ENCODE measurements at regions not wholly inside any gene's neighbourhood (a gene's known extent, or its start where the extent isn't known, plus 50 kb on each side); places are given as distances from the start of the nearest gene placed in this dataset.

DNA sequence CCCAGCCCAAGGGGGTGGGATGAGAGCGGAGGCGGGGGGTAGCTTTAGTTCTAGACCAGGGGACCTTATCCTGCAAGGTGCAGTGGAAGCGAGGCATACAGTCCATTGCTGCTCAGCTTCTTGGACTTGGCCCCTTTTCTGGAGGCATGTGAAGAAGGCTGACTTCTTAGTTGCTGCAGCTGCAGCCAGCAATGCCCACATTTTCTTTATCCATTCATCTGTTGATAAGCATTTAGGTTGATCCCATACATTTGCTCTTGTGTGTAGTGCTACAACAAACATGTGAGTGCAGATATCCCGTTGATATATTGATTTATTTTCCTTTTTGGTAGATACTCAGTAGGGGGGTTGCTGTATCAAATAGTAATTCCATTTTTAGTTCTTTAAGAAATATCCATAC is 461.2 kb upstream of the IMPG1 start:
- Mint-ChIP-seq H3K9me3 (peaks cover 19% of the 10 kb centered on the region), H3K27ac (ENCODE audit: unreplicated experiment) (no peak overlapping the region), H3K27me3 (ENCODE audit: low read depth) (no peaks in the 10 kb centered on the region), H3K36me3 (ENCODE audit: low read depth) (peaks cover 6% of the 10 kb centered on the region), H3K4me3 (no peak overlapping the region), H3K4me1 (no peaks in the 10 kb centered on the region)
- TF ChIP-seq, protein P1, sequence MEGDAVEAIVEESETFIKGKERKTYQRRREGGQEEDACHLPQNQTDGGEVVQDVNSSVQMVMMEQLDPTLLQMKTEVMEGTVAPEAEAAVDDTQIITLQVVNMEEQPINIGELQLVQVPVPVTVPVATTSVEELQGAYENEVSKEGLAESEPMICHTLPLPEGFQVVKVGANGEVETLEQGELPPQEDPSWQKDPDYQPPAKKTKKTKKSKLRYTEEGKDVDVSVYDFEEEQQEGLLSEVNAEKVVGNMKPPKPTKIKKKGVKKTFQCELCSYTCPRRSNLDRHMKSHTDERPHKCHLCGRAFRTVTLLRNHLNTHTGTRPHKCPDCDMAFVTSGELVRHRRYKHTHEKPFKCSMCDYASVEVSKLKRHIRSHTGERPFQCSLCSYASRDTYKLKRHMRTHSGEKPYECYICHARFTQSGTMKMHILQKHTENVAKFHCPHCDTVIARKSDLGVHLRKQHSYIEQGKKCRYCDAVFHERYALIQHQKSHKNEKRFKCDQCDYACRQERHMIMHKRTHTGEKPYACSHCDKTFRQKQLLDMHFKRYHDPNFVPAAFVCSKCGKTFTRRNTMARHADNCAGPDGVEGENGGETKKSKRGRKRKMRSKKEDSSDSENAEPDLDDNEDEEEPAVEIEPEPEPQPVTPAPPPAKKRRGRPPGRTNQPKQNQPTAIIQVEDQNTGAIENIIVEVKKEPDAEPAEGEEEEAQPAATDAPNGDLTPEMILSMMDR (conservative IDR thresholded peaks at IDR 0.05): no peak
- DNase-seq (ENCODE audit: low read depth, low spot score): no peak

DNA sequence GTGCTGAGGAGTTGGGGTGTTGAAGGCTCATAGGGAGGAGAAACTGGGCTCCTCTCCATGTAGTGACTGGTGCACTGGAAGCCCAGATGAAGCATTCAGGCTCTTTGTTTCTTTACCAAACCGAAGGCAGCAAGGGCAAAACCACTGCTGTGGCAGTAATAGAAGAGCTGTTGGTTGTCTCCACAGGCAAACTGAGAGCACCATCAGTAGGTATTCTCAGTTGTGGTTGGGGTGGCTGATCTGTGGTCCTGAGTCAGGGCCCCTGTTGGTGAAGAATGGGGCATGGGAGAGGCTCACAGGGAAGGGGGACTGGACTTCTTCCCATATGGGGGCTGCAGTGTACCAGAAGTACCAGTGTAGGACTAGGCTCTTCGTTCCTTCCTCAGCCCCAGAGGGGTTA is 460.2 kb upstream of the IMPG1 start:
- DNase-seq (ENCODE audit: low read depth, low spot score): no peak
- no peak overlapping the region for H3K4me3 Mint-ChIP-seq
- H3K9me3 Mint-ChIP-seq: peaks cover 19% of the 10 kb centered on the region
- peaks cover 6% of the 10 kb centered on the region for H3K36me3 Mint-ChIP-seq (ENCODE audit: low read depth)
- TF ChIP-seq, protein P1 (conservative IDR thresholded peaks at IDR 0.05): no peak
- H3K27ac Mint-ChIP-seq (ENCODE audit: unreplicated experiment): no peak overlapping the region
- no peaks in the 10 kb centered on the region for H3K4me1 Mint-ChIP-seq
- H3K27me3 Mint-ChIP-seq (ENCODE audit: low read depth): no peaks in the 10 kb centered on the region

DNA sequence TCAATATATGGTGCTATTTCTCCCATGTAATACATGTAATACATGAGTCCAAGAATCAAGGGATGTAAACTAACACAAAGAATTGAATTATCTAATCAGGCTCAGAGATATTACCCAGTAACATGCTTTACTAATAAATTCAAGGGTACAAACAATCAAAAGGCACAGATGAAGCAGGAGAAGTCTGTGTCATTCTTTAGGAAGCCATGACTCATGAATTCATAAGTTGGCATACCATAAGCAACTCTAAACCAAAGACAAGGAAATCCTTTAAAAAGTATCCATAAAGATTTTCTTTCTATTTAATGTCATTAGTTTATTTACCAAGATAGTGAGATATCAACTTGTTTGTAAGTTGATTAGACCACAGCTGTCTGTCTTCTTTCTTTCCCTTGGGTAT is 446.0 kb upstream of the IMPG1 start:
- Mint-ChIP-seq H3K9me3 (peaks cover 8% of the 10 kb centered on the region), H3K4me3 (no peak overlapping the region), H3K4me1 (no peaks in the 10 kb centered on the region), H3K27ac (ENCODE audit: unreplicated experiment) (no peak overlapping the region), H3K27me3 (ENCODE audit: low read depth) (no peaks in the 10 kb centered on the region), H3K36me3 (ENCODE audit: low read depth) (no peaks in the 10 kb centered on the region)
- TF ChIP-seq, protein P1 (conservative IDR thresholded peaks at IDR 0.05): no peak
- no peak for DNase-seq (ENCODE audit: low read depth, low spot score)

DNA sequence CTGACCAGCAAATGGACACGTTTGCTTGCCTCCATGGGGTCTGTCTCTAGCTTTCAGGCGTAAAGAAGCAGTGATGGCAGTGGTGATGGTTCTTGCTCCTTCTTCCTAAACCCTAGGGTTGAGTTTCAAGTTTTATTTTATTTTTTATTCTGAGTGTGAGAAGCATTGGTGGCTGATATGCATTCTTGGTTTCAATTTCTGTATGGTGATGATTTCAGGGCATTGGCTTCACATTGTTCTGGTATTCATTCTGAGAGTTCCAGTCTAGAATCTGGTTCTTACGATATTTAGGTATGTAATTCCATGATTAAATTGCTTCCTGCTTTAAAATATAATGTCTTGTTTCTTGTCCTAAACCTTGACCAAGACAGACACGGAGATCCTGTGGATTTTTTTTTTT is 444.5 kb upstream of the IMPG1 start:
- Mint-ChIP-seq H3K36me3 (ENCODE audit: low read depth) (no peaks in the 10 kb centered on the region), H3K4me3 (no peak overlapping the region), H3K27ac (ENCODE audit: unreplicated experiment) (no peak overlapping the region), H3K4me1 (no peaks in the 10 kb centered on the region), H3K27me3 (ENCODE audit: low read depth) (no peaks in the 10 kb centered on the region), H3K9me3 (peaks cover 3% of the 10 kb centered on the region)
- TF ChIP-seq, protein P1 (conservative IDR thresholded peaks at IDR 0.05): no peak
- DNase-seq (ENCODE audit: low read depth, low spot score): no peak

DNA sequence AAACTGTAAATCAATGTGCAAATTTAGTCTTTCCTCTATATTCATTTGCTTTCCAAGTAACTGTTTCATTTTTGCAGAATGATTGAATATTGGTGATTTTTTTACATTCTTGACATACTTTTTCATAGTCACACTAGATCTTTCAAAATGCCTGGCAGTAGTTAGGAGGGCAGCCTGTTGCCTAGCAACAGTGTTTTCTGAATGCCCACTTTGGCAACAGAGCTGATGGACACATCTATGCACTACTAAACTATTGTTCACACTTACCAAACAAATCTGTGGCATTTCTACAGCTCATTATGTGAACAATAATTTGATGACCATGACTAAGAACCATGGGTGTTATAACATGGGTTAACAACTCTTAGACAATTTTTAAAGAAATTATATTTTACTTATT is 438.0 kb upstream of the IMPG1 start:
- no peak for DNase-seq (ENCODE audit: low read depth, low spot score)
- Mint-ChIP-seq H3K4me3 (no peak overlapping the region), H3K4me1 (peaks cover 4% of the 10 kb centered on the region), H3K36me3 (ENCODE audit: low read depth) (no peaks in the 10 kb centered on the region), H3K27me3 (ENCODE audit: low read depth) (no peaks in the 10 kb centered on the region), H3K27ac (ENCODE audit: unreplicated experiment) (no peak overlapping the region), H3K9me3 (no peaks in the 10 kb centered on the region)
- TF ChIP-seq, protein P1 (conservative IDR thresholded peaks at IDR 0.05): no peak

DNA sequence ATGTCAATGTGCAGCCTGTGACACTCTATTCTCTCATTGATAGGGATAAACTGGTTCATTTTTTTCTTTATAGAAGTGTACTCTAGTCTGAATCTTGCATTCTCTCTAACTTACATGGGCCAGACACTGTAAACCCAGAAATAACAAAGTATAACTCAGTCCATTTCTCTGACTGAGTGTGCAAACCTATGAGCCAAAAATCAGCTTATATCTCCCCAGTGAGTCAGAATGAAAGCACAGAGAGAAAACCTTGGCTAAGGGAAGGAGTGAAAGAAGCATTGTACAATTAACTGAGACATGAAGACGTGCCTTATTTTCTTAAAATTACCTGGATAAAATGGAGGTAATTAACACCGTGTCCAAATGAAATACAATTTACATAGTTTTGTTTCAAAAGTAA is 436.9 kb upstream of the IMPG1 start:
- DNase-seq (ENCODE audit: low read depth, low spot score): no peak
- TF ChIP-seq, protein P1 (conservative IDR thresholded peaks at IDR 0.05): no peak
- no peaks in the 10 kb centered on the region for H3K9me3 Mint-ChIP-seq
- H3K4me3 Mint-ChIP-seq: no peak overlapping the region
- no peak overlapping the region for H3K27ac Mint-ChIP-seq (ENCODE audit: unreplicated experiment)
- H3K4me1 Mint-ChIP-seq: peaks cover 4% of the 10 kb centered on the region
- H3K27me3 Mint-ChIP-seq (ENCODE audit: low read depth): no peaks in the 10 kb centered on the region
- H3K36me3 Mint-ChIP-seq (ENCODE audit: low read depth): no peaks in the 10 kb centered on the region

All from neural crest cell (in vitro differentiated cells).